WTC11 (cell line): ENCODE measurements at regions not wholly inside any gene's neighbourhood (a gene's known extent, or its start where the extent isn't known, plus 50 kb on each side); places are given as distances from the start of the nearest gene placed in this dataset.

ENCODE experiments used
- ATAC-seq: fragments of 200-7000 bp; cut with Tn5 transposase; 2 replicates; pipeline ENCODE4 v1.10.0; 2021; ENCODE audit warnings: mild to moderate bottlenecking, moderate library complexity
- CTCF ChIA-PET: fragments of 300-600 bp; sonication (Branson Sonifier 250); formaldehyde crosslinking; loops from one replicate; lab custom pipeline; 2021; ENCODE audit warnings: antibody characterized with exemption; lab: Charles Lee
- POLR2A ChIA-PET: fragments of 350-600 bp; sonication (Branson Sonifier 250); formaldehyde crosslinking; loops from one replicate; lab custom pipeline; 2021; ENCODE audit warnings: antibody characterized with exemption; lab: Charles Lee
- DNase-seq: peaks from one replicate; pipeline ENCODE4 v3.0.0; 2021; ENCODE audit warnings: low spot score
- H3K27ac Mint-ChIP-seq: 2 replicates; pipeline ENCODE4 v1.8.0; 2021; ENCODE audit warnings: mixed read lengths
- H3K27me3 Mint-ChIP-seq: 2 replicates; pipeline ENCODE4 v1.8.0; 2021; ENCODE audit warnings: low read depth, mild to moderate bottlenecking, moderate library complexity, mixed read lengths
- H3K36me3 Mint-ChIP-seq: 2 replicates; pipeline ENCODE4 v1.8.0; 2021; ENCODE audit warnings: mixed read lengths
- H3K4me1 Mint-ChIP-seq: 2 replicates; pipeline ENCODE4 v1.8.0; 2022; ENCODE audit warnings: mixed read lengths
- H3K4me3 Mint-ChIP-seq: 2 replicates; pipeline ENCODE4 v1.8.0; 2021; ENCODE audit warnings: mild to moderate bottlenecking, moderate library complexity, mixed read lengths
- H3K9me3 Mint-ChIP-seq: 2 replicates; pipeline ENCODE4 v1.8.0; 2021; ENCODE audit warnings: mixed read lengths
- ATF1 ChIP-seq: sonication (generic); formaldehyde crosslinking; IDR thresholded peaks from 2 replicates; pipeline ENCODE4 v1.8.1; 2023; ENCODE audit warnings: mild to moderate bottlenecking, moderate library complexity, missing genetic modification reagents
- CREB1 ChIP-seq: sonication (generic); formaldehyde crosslinking; IDR thresholded peaks from 2 replicates; pipeline ENCODE4 v1.8.0; 2023; ENCODE audit warnings: mild to moderate bottlenecking, missing genetic modification reagents
- ESRRA ChIP-seq: sonication (generic); formaldehyde crosslinking; IDR thresholded peaks from 2 replicates; pipeline ENCODE4 v1.8.1; 2022; ENCODE audit warnings: mild to moderate bottlenecking, missing genetic modification reagents, borderline replicate concordance
- ETV6 ChIP-seq: sonication (generic); formaldehyde crosslinking; IDR thresholded peaks from 2 replicates; pipeline ENCODE4 v1.8.1; 2022; ENCODE audit warnings: mild to moderate bottlenecking, missing genetic modification reagents
- FOXJ3 ChIP-seq: sonication (generic); formaldehyde crosslinking; IDR thresholded peaks from 2 replicates; pipeline ENCODE4 v1.9.0; 2021; ENCODE audit warnings: missing genetic modification reagents, mild to moderate bottlenecking, borderline replicate concordance
- FOXP4 ChIP-seq: sonication (generic); formaldehyde crosslinking; IDR thresholded peaks from 2 replicates; pipeline ENCODE4 v1.8.0; 2022; ENCODE audit warnings: mild to moderate bottlenecking, missing genetic modification reagents
- KAT7 ChIP-seq: sonication (generic); formaldehyde crosslinking; IDR thresholded peaks from 2 replicates; pipeline ENCODE4 v1.8.1; 2023; ENCODE audit warnings: missing genetic modification reagents, mild to moderate bottlenecking, borderline replicate concordance
- MAX ChIP-seq: sonication (generic); formaldehyde crosslinking; IDR thresholded peaks from 2 replicates; pipeline ENCODE4 v1.8.0; 2022; ENCODE audit warnings: mild to moderate bottlenecking, missing genetic modification reagents
- MLX ChIP-seq: sonication (generic); formaldehyde crosslinking; IDR thresholded peaks from 2 replicates; pipeline ENCODE4 v1.8.1; 2023; ENCODE audit warnings: mild to moderate bottlenecking, missing genetic modification reagents, moderate library complexity
- NR1H2 ChIP-seq: sonication (generic); formaldehyde crosslinking; IDR thresholded peaks from 2 replicates; pipeline ENCODE4 v1.9.0; 2021; ENCODE audit warnings: mild to moderate bottlenecking, moderate library complexity, missing genetic modification reagents
- PRDM15 ChIP-seq: sonication (generic); formaldehyde crosslinking; IDR thresholded peaks from 2 replicates; pipeline ENCODE4 v1.8.0; 2022; ENCODE audit warnings: missing genetic modification reagents
- PRRX2 ChIP-seq: fragments of 250-450 bp; sonication (Bioruptor Pico); IDR thresholded peaks from 2 replicates; pipeline ENCODE4 v1.8.0; 2021; ENCODE audit warnings: mild to moderate bottlenecking
- SMAD4 ChIP-seq: sonication (generic); formaldehyde crosslinking; IDR thresholded peaks from 2 replicates; pipeline ENCODE4 v1.8.0; 2022; ENCODE audit warnings: mild to moderate bottlenecking, missing genetic modification reagents
- SOX15 ChIP-seq: fragments of 250-450 bp; sonication (Bioruptor Pico); IDR thresholded peaks from 2 replicates; pipeline ENCODE4 v1.9.0; 2021; ENCODE audit warnings: mild to moderate bottlenecking
- USF1 ChIP-seq: sonication (generic); formaldehyde crosslinking; IDR thresholded peaks from 2 replicates; pipeline ENCODE4 v1.8.0; 2022; ENCODE audit warnings: mild to moderate bottlenecking, missing genetic modification reagents
- ZBTB43 ChIP-seq: sonication (generic); formaldehyde crosslinking; IDR thresholded peaks from 2 replicates; pipeline ENCODE4 v1.8.1; 2023; ENCODE audit warnings: mild to moderate bottlenecking, missing genetic modification reagents
- ZNF138 ChIP-seq: sonication (generic); formaldehyde crosslinking; conservative IDR thresholded peaks from 2 replicates; pipeline ENCODE4 v1.8.1; 2022; ENCODE audit warnings: mild to moderate bottlenecking, moderate library complexity, missing genetic modification reagents
- ZNF281 ChIP-seq: sonication (generic); formaldehyde crosslinking; IDR thresholded peaks from 2 replicates; pipeline ENCODE4 v1.8.0; 2023; ENCODE audit warnings: mild to moderate bottlenecking, missing genetic modification reagents
- ZNF416 ChIP-seq: fragments of 250-450 bp; sonication (Bioruptor Pico); IDR thresholded peaks from 2 replicates; pipeline ENCODE4 v1.9.0; 2021; ENCODE audit warnings: mild to moderate bottlenecking, inconsistent platforms
- ZNF425 ChIP-seq: fragments of 250-450 bp; sonication (Bioruptor Pico); conservative IDR thresholded peaks from 2 replicates; pipeline ENCODE4 v1.9.0; 2021; ENCODE audit warnings: mild to moderate bottlenecking

- ChIA-PET CTCF (interaction anchor here (0.7 to 1.0 kb wide), 2 partner anchors 9 to 45 kb away, joined by 3 read pairs; no protein-coding TSS in a partner anchor), POLR2A (no interaction called here)
- Mint-ChIP-seq H3K4me3 (no peak overlapping the region), H3K9me3 (no peaks in the 10 kb centered on the region), H3K27ac (no peak overlapping the region; the same call in 1 of the 2 replicates), H3K4me1 (peaks cover 3% of the 10 kb centered on the region), H3K27me3 (no peaks in the 10 kb centered on the region), H3K36me3 (no peaks in the 10 kb centered on the region)
- DNase-seq (no peak), ATAC-seq (no peak)
- TF ChIP-seq ATF1, result no peak
- no peak for TF ChIP-seq MAX
- TF ChIP-seq ZBTB43 (CRISPR knock-in tag), result no peak
- TF ChIP-seq PRDM15, result no peak
- no peak for TF ChIP-seq USF1 (CRISPR knock-in tag)
- TF ChIP-seq MLX (CRISPR knock-in tag), result no peak
- no peak for TF ChIP-seq ZNF281 (CRISPR knock-in tag)
- TF ChIP-seq NR1H2, result no peak
Measured at GRCh38 chr7:12481722-12482121, 78.1 kb upstream of the VWDE start.

GRCh38 chr7:12485845-12486244 is 82.2 kb upstream of the VWDE start:
- CTCF ChIA-PET, result interaction anchor here (0.6 to 2.8 kb wide), 2 partner anchors 27 to 416 kb away, joined by 3 to 15 read pairs; no protein-coding TSS in a partner anchor
- ATAC-seq (no peak), DNase-seq (no peak)
- Mint-ChIP-seq H3K27ac (no peak overlapping the region), H3K4me1 (peaks cover 21% of the 10 kb centered on the region), H3K27me3 (no peaks in the 10 kb centered on the region), H3K4me3 (no peak overlapping the region), H3K9me3 (no peaks in the 10 kb centered on the region), H3K36me3 (no peaks in the 10 kb centered on the region)
- POLR2A ChIA-PET, result no interaction called here
- no peak for TF ChIP-seq SOX15 (CRISPR knock-in tag)
- TF ChIP-seq PRRX2 (CRISPR knock-in tag), result no peak
- TF ChIP-seq ESRRA (CRISPR knock-in tag), result no peak
- TF ChIP-seq FOXJ3 (CRISPR knock-in tag), result no peak
- no peak for TF ChIP-seq ZNF416 (CRISPR knock-in tag)
- no peak for TF ChIP-seq CREB1 (CRISPR knock-in tag)
- no peak for TF ChIP-seq MAX
- no peak for TF ChIP-seq ZNF425 (CRISPR knock-in tag)
- no peak for TF ChIP-seq ETV6 (CRISPR knock-in tag)
- TF ChIP-seq SMAD4, result no peak
- TF ChIP-seq ZNF138, result no peak
- TF ChIP-seq FOXP4 (CRISPR knock-in tag), result no peak
- no peak for TF ChIP-seq USF1 (CRISPR knock-in tag)
- TF ChIP-seq KAT7 (CRISPR knock-in tag), result no peak
